ENCODE measurements at regions not wholly inside any gene's neighbourhood (a gene's known extent, or its start where the extent isn't known, plus 50 kb on each side); places are given as distances from the start of the nearest gene placed in this dataset.
A peak's percentile ranks its signal among the peaks of the same experiment; 100 is the strongest.

DNA sequence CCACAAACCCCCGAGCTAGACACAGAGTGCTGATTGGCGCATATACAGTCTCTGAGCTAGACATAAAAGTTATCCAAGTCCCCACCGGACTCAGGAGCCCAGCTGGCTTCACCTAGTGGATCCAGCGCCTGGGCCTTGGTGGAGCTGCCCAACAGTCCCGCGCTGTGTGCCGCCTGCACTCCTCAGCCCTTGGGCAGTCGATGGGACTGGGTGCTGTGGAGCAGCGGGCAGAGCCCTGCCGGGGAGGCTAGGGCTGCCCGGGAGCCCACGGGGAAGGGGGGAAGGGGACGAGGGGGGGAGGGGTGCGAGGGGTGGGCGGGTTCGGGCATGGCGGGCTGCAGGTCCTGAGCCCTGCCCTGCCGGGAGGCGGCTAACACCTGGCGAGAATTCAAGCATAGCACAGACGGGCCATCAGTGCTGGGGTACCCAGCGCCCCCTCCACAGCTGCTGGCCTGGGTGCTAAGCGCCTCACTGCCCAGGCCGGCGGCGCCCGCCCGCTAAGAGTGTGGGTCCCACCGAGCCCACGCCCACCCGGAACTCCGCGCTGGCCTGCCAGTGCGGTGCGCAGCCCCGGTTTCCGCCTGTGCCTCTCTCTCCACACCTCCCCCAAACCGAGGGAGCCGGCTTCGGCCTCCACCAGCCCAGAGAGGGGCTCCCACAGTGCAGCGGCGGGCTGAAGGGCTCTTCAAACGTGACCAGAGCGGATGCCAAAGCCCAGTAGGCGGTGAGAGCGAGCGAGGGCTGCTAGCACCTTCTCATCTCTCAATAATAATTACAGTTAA lies 391.2 kb upstream of the NUDT12 start:
- TF ChIP-seq LEF1 (IDR thresholded peaks at IDR 0.05; ENCODE audit: borderline replicate concordance) (no peak), BHLHE40 (IDR thresholded peaks at IDR 0.05; ENCODE audit: borderline replicate concordance) (no peak), FOXM1 (IDR thresholded peaks at IDR 0.05; ENCODE audit: borderline replicate concordance) (no peak), TARDBP (IDR thresholded peaks at IDR 0.05) (no peak), NFRKB (IDR thresholded peaks at IDR 0.05) (no peak), ELF4 (IDR thresholded peaks at IDR 0.05) (no peak), FOXK2 (IDR thresholded peaks at IDR 0.05) (no peak), SUZ12 (IDR thresholded peaks at IDR 0.05) (no peak), L3MBTL2 (conservative IDR thresholded peaks at IDR 0.05) (no peak), FOXA1 (IDR thresholded peaks at IDR 0.05) (no peak), ARNT (IDR thresholded peaks at IDR 0.05) (no peak), ZNF384 (IDR thresholded peaks at IDR 0.05) (no peak), HDGF (IDR thresholded peaks at IDR 0.05; ENCODE audit: borderline replicate concordance) (no peak), CTBP1 (IDR thresholded peaks at IDR 0.05; ENCODE audit: borderline replicate concordance) (no peak), SP1 (IDR thresholded peaks at IDR 0.05) (no peak)
- TF ChIP-seq, protein P1, sequence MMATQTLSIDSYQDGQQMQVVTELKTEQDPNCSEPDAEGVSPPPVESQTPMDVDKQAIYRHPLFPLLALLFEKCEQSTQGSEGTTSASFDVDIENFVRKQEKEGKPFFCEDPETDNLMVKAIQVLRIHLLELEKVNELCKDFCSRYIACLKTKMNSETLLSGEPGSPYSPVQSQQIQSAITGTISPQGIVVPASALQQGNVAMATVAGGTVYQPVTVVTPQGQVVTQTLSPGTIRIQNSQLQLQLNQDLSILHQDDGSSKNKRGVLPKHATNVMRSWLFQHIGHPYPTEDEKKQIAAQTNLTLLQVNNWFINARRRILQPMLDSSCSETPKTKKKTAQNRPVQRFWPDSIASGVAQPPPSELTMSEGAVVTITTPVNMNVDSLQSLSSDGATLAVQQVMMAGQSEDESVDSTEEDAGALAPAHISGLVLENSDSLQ (IDR thresholded peaks at IDR 0.05) = no peak
- no peak for DNase-seq (ENCODE audit: extremely low spot score)
- CTCF ChIA-PET = no interaction called here
- POLR2A ChIA-PET = no interaction called here

DNA sequence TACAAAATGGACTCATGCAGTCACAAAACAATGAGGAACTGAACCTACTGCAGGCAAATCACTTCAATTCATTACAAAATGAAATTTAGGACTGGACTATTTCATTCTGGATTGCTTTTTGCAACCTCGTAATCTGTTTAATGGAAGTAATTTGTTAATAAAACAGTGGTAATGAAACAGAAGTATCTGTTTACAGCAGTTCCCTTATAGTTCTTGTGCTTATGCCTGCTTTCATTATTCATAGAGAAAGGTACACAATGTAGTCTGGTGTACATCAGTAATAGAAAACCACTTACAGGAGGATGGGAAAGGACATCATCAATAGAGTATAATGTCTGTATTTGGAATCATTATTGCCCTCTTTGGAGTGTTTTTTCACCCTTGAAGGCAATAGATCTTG lies 389.2 kb upstream of the NUDT12 start:
- no peak for DNase-seq (ENCODE audit: extremely low spot score)
- ChIA-PET CTCF (no interaction called here), POLR2A (no interaction called here)
- TF ChIP-seq SUZ12 (IDR thresholded peaks at IDR 0.05) (no peak), NFRKB (IDR thresholded peaks at IDR 0.05) (no peak), FOXA1 (IDR thresholded peaks at IDR 0.05) (no peak), ZNF384 (IDR thresholded peaks at IDR 0.05) (no peak), SP1 (IDR thresholded peaks at IDR 0.05) (no peak), FOXK2 (IDR thresholded peaks at IDR 0.05) (no peak), FOXM1 (IDR thresholded peaks at IDR 0.05; ENCODE audit: borderline replicate concordance) (no peak), ARNT (IDR thresholded peaks at IDR 0.05) (no peak), ELF4 (IDR thresholded peaks at IDR 0.05) (no peak), BHLHE40 (IDR thresholded peaks at IDR 0.05; ENCODE audit: borderline replicate concordance) (no peak), TARDBP (IDR thresholded peaks at IDR 0.05) (no peak), LEF1 (IDR thresholded peaks at IDR 0.05; ENCODE audit: borderline replicate concordance) (no peak)

DNA sequence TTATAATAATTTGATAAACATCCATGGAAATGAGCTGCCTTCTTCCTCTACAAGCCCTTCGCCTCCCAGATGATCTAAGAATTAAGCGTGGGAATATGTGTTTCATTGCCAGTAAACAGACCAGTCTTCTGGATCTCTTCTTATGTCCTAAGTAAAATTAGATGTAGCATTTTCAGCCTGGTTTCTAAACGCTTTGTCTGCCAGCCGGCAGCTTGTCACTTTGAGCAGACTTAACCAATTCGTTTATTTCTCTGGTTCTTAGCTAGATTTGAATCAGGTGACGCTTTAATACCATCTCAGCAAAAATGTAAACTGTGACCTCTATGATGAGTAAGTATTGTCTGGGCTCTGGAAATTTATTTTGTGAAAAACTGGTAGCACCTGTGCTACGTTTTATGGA lies 380.6 kb upstream of the NUDT12 start:
- POLR2A ChIA-PET = no interaction called here
- DNase-seq (ENCODE audit: extremely low spot score) = no peak
- CTCF ChIA-PET = interaction anchor here (0.6 kb wide), 1 partner anchor 52 kb away, joined by 5 read pairs; no protein-coding TSS in a partner anchor

DNA sequence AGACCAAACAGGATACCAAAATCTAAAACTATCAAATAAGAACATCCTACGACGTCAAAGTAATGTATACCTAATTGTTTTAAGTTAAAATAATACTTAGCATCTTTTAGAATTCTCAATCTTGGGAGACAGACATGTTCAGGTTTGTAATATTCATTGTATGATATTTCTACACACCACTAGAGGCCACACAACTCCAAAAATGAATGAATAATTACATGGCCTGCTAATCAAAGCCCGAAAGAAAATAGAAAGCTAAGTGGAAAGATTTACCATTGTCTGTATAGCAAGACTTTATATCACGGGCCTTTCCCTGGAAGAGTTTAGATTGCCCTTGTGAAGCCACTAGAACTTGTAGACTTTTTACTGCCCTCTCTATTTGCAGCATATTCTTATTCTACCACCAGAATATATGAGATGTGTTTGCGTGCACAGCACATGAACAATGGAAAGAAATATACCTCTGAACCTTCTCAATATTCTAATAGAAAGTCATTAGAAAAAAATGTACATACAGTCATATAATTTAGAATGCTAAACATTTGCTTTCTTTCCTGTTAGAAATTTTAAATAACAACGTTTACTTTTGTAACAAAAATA lies 380.1 kb upstream of the NUDT12 start:
- ChIA-PET CTCF (interaction anchor here (0.6 kb wide), 1 partner anchor 51 kb away, joined by 5 read pairs; no protein-coding TSS in a partner anchor), POLR2A (no interaction called here)
- TF ChIP-seq FOXM1 (IDR thresholded peaks at IDR 0.05; ENCODE audit: borderline replicate concordance) (no peak), ZNF384 (IDR thresholded peaks at IDR 0.05) (no peak), TARDBP (IDR thresholded peaks at IDR 0.05) (no peak), LEF1 (IDR thresholded peaks at IDR 0.05; ENCODE audit: borderline replicate concordance) (no peak), SP1 (IDR thresholded peaks at IDR 0.05) (no peak), L3MBTL2 (conservative IDR thresholded peaks at IDR 0.05) (no peak), FOXA1 (IDR thresholded peaks at IDR 0.05) (no peak), BHLHE40 (IDR thresholded peaks at IDR 0.05; ENCODE audit: borderline replicate concordance) (no peak), ELF4 (IDR thresholded peaks at IDR 0.05) (no peak)
- no peak for DNase-seq (ENCODE audit: extremely low spot score)

More for the DNA sequence above, 380.6 kb upstream of the NUDT12 start:
- TF ChIP-seq HDGF (IDR thresholded peaks at IDR 0.05; ENCODE audit: borderline replicate concordance) (no peak), CTBP1 (IDR thresholded peaks at IDR 0.05; ENCODE audit: borderline replicate concordance) (no peak), L3MBTL2 (conservative IDR thresholded peaks at IDR 0.05) (no peak)
- TF ChIP-seq, protein P1 (IDR thresholded peaks at IDR 0.05) = no peak

DNA sequence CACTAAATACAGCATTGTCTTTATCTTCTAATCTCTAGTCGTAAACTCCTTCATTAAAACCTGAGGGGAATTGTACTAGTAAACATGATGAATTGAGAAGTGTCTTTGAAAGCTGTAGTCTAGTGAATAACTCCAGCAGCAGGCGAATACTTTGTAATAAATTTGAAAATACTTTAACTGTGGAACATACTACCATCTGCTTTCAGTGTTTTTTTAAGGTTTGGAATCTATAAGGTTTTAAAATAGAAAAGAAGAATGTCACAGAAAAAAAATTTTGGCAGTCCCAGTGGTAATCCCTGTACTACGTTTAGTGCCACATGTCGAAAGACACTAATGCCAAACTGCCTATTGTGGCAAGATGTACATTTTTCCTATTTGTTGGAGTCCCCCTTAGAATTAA lies 379.0 kb upstream of the NUDT12 start:
- ChIA-PET POLR2A (no interaction called here), CTCF (interaction anchor here (1.0 kb wide), 1 partner anchor 133 kb away, joined by 3 read pairs; no protein-coding TSS in a partner anchor)
- no peak for DNase-seq (ENCODE audit: extremely low spot score)
- TF ChIP-seq, protein P1 (IDR thresholded peaks at IDR 0.05) = 0 out of 2 replicates have a peak, but pooled peaks have one; percentile 36
- no peak for TF ChIP-seq L3MBTL2 (conservative IDR thresholded peaks at IDR 0.05)

DNA sequence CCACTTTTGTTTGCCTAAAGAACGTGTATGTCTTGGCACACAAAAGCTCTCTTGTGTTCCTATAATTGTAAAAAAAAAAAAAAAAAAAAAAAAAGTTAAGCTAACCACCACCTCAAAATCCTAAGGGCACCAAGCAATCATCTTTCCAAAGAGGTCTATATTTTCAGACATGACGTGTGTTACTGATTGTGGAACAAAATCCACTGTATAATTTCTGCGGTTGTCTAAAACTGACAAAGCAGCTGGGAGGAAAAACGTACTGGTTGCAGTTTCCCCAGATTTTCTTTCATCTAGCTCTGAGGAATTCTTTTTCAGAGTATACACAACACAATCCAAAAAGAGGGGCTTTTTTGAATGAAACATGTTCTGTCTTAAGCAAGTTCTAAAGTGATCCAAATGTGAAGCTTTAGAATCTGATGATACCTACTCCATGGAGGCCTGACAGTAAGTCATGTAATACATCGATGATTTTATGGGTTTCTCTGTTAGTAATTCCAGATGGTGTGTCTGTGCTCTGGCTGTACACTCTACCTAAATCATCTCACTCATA lies 375.6 kb upstream of the NUDT12 start:
- CTCF ChIA-PET = interaction anchor here (0.7 kb wide), 1 partner anchor 998 kb away, joined by 3 read pairs; no protein-coding TSS in a partner anchor
- POLR2A ChIA-PET = no interaction called here
- TF ChIP-seq L3MBTL2 (conservative IDR thresholded peaks at IDR 0.05) = no peak
- TF ChIP-seq ZNF384 (IDR thresholded peaks at IDR 0.05) = 0 out of 2 replicates have a peak, but pooled peaks have one; percentile 27
- DNase-seq (ENCODE audit: extremely low spot score) = no peak

Data from HEK293T (cell line).